H9 (cell line): ENCODE measurements at regions not wholly inside any gene's neighbourhood (a gene's known extent, or its start where the extent isn't known, plus 50 kb on each side); places are given as distances from the start of the nearest gene placed in this dataset.

Source experiments
- DNase-seq: peaks from one replicate; pipeline ENCODE4 v3.0.0-alpha.2; 2017
- H2AFZ ChIP-seq: one replicate; pipeline ENCODE4 v1.6.1; 2013; ENCODE audit warnings: mild to moderate bottlenecking, low read length, control low read depth, moderate library complexity
- H2AK5ac ChIP-seq: 2 replicates; pipeline ENCODE4 v1.6.1; 2013; ENCODE audit warnings: low read length, control low read depth, mixed read lengths; ENCODE audit not compliant: insufficient read length
- H2BK120ac ChIP-seq: one replicate; pipeline ENCODE4 v1.6.1; 2013; ENCODE audit warnings: low read depth, mild to moderate bottlenecking, low read length, control low read depth, inconsistent platforms; ENCODE audit not compliant: poor library complexity, severe bottlenecking
- H2BK12ac ChIP-seq: 2 replicates; pipeline ENCODE4 v1.6.1; 2013; ENCODE audit warnings: low read length, control low read depth, mixed read lengths, low read depth; ENCODE audit not compliant: insufficient read length
- H2BK15ac ChIP-seq: 2 replicates; pipeline ENCODE4 v1.6.1; 2013; ENCODE audit warnings: low read depth, low read length, control low read depth
- H2BK20ac ChIP-seq: one replicate; pipeline ENCODE4 v1.6.1; 2013; ENCODE audit warnings: low read depth, mild to moderate bottlenecking, low read length, control low read depth, inconsistent platforms; ENCODE audit not compliant: poor library complexity, severe bottlenecking
- H2BK5ac ChIP-seq: 2 replicates; pipeline ENCODE4 v1.6.1; 2013; ENCODE audit warnings: low read length, control low read depth, mixed read lengths; ENCODE audit not compliant: insufficient read length
- H3K14ac ChIP-seq: 2 replicates; pipeline ENCODE4 v1.6.1; 2013; ENCODE audit warnings: low read length, control low read depth; ENCODE audit not compliant: insufficient read depth
- H3K18ac ChIP-seq: 2 replicates; pipeline ENCODE4 v1.6.1; 2013; ENCODE audit warnings: low read depth, mild to moderate bottlenecking, mixed read lengths, low read length, control low read depth; ENCODE audit not compliant: insufficient read length
- H3K23ac ChIP-seq: 2 replicates; pipeline ENCODE4 v1.6.1; 2013; ENCODE audit warnings: low read length, control low read depth, mixed read lengths, low read depth; ENCODE audit not compliant: insufficient read length
- H3K23me2 ChIP-seq: 2 replicates; pipeline ENCODE4 v1.6.1; 2013; ENCODE audit warnings: low read depth, mild to moderate bottlenecking, mixed read lengths, low read length, control low read depth; ENCODE audit not compliant: insufficient read length, poor library complexity, severe bottlenecking
- H3K27ac ChIP-seq: 2 replicates; pipeline ENCODE4 v1.5.1; 2013; ENCODE audit warnings: low read length, control low read depth, mixed read lengths, low read depth; ENCODE audit not compliant: insufficient read length
- H3K27me3 ChIP-seq: 2 replicates; pipeline ENCODE4 v1.6.1; 2013; ENCODE audit warnings: low read length, control low read depth, inconsistent platforms; ENCODE audit not compliant: insufficient read depth
- H3K4ac ChIP-seq: 2 replicates; pipeline ENCODE4 v1.6.1; 2013; ENCODE audit warnings: low read depth, mild to moderate bottlenecking, control low read depth, inconsistent platforms, low read length, moderate library complexity
- H3K4me1 ChIP-seq: 2 replicates; pipeline ENCODE4 v1.6.1; 2013; ENCODE audit warnings: low read length, control low read depth, inconsistent platforms; ENCODE audit not compliant: insufficient read depth
- H3K4me2 ChIP-seq: 2 replicates; pipeline ENCODE4 v1.6.1; 2013; ENCODE audit warnings: low read length, control low read depth, mixed read lengths; ENCODE audit not compliant: insufficient read length, insufficient read depth
- H3K56ac ChIP-seq: 2 replicates; pipeline ENCODE4 v1.6.1; 2013; ENCODE audit warnings: low read depth, mild to moderate bottlenecking, mixed read lengths, low read length, control low read depth; ENCODE audit not compliant: insufficient read length
- H3K79me1 ChIP-seq: 2 replicates; pipeline ENCODE4 v1.6.1; 2013; ENCODE audit warnings: low read depth, mild to moderate bottlenecking, moderate library complexity, low read length, control low read depth, inconsistent platforms; ENCODE audit not compliant: insufficient read depth, poor library complexity, severe bottlenecking
- H3K79me2 ChIP-seq: 2 replicates; pipeline ENCODE4 v1.6.1; 2013; ENCODE audit warnings: low read length, control low read depth, inconsistent platforms; ENCODE audit not compliant: insufficient read depth
- H3K9ac ChIP-seq: 2 replicates; pipeline ENCODE4 v1.6.1; 2013; ENCODE audit warnings: low read length, control low read depth, mixed read lengths; ENCODE audit not compliant: insufficient read length; ENCODE audit errors: extremely low read depth
- H3K9me3 ChIP-seq: one replicate; pipeline ENCODE4 v1.6.1; 2013; ENCODE audit warnings: low read depth, low read length, inconsistent platforms; ENCODE audit not compliant: control insufficient read depth
- H3T11ph ChIP-seq: one replicate; pipeline ENCODE4 v1.6.1; 2013; ENCODE audit warnings: mild to moderate bottlenecking, low read length, control low read depth, inconsistent platforms
- H4K20me1 ChIP-seq: one replicate; pipeline ENCODE4 v1.6.1; 2013; ENCODE audit not compliant: control insufficient read depth, insufficient read length, insufficient read depth
- H4K5ac ChIP-seq: 2 replicates; pipeline ENCODE4 v1.6.1; 2013; ENCODE audit warnings: low read depth, mild to moderate bottlenecking, mixed read lengths, low read length, control low read depth; ENCODE audit not compliant: insufficient read length
- H4K8ac ChIP-seq: replicated peaks from 2 replicates; pipeline ENCODE4 v1.6.1; 2013; ENCODE audit warnings: low read length, control low read depth, mixed read lengths, low read depth; ENCODE audit not compliant: insufficient read length
- H4K91ac ChIP-seq: 2 replicates; pipeline ENCODE4 v1.6.1; 2013; ENCODE audit warnings: low read depth, mild to moderate bottlenecking, moderate library complexity, mixed read lengths, low read length, control low read depth; ENCODE audit not compliant: insufficient read length
- H3K27ac Mint-ChIP-seq, 3 experiments: 2 replicates in 2 of 3; 3 replicates in 1 of 3; pipeline ENCODE4 v1.8.0; 2020 to 2021; ENCODE audit warnings: mixed read lengths in 3 of 3, mild to moderate bottlenecking in 1 of 3, moderate library complexity in 1 of 3
- H3K27me3 Mint-ChIP-seq: 2 replicates; pipeline ENCODE4 v1.8.0; 2021; ENCODE audit warnings: low read depth, mild to moderate bottlenecking, moderate library complexity, mixed read lengths
- H3K36me3 Mint-ChIP-seq, 3 experiments: 2 replicates in 2 of 3; 3 replicates in 1 of 3; pipeline ENCODE4 v1.8.0; 2020 to 2021; ENCODE audit warnings: low read depth in 3 of 3, mixed read lengths in 3 of 3; ENCODE audit not compliant: insufficient read depth in 1 of 3
- H3K4me1 Mint-ChIP-seq, 2 experiments: 2 replicates each; pipeline ENCODE4 v1.8.0; 2020; ENCODE audit warnings: mixed read lengths in 2 of 2
- H3K4me3 Mint-ChIP-seq, 2 experiments: 2 replicates in 1 of 2; 3 replicates in 1 of 2; pipeline ENCODE4 v1.8.0; 2020 to 2021; ENCODE audit warnings: mild to moderate bottlenecking in 2 of 2, mixed read lengths in 2 of 2, moderate library complexity in 1 of 2
- H3K9me3 Mint-ChIP-seq, 2 experiments: 2 replicates in 1 of 2; 3 replicates in 1 of 2; pipeline ENCODE4 v1.8.0; 2020; ENCODE audit warnings: mild to moderate bottlenecking in 2 of 2, mixed read lengths in 2 of 2, moderate library complexity in 1 of 2
- CTCF ChIP-seq: fragments of 200-600 bp; sonication (generic); conservative IDR thresholded peaks from 3 replicates; pipeline ENCODE4 v1.8.0; 2021; ENCODE audit warnings: antibody characterized with exemption, mild to moderate bottlenecking
- WGBS: extraction: QIAGEN DNeasy Blood & Tissue Kit; methylation state at CpG from one replicate; pipeline ENCODE4 v1.1.7; 2013; ENCODE audit warnings: missing lambda C conversion rate, low lambda C conversion rate, mixed read lengths; ENCODE audit not compliant: insufficient read length; ENCODE audit errors: extremely low coverage; 5-methylcytosine and 5-hydroxymethylcytosine counted together

- no peaks in the 10 kb centered on the region for H3K27me3 ChIP-seq
- H3K36me3 Mint-ChIP-seq, result no peaks in the 10 kb centered on the region
- no peaks in the 10 kb centered on the region for H4K20me1 ChIP-seq
- H2BK5ac ChIP-seq, result no peak overlapping the region
- no peaks in the 10 kb centered on the region for H3K79me2 ChIP-seq
- H3K18ac ChIP-seq, result no peak overlapping the region
- no peak overlapping the region for H2BK12ac ChIP-seq
- H3K4me3 Mint-ChIP-seq, result no peak overlapping the region
- no peaks in the 10 kb centered on the region for H3K79me1 ChIP-seq
- no peak for DNase-seq
- H2BK20ac ChIP-seq, result no peak overlapping the region
- H3K27me3 Mint-ChIP-seq, result no peaks in the 10 kb centered on the region
- no peak overlapping the region for H3K9ac ChIP-seq
- no peak overlapping the region for H2AK5ac ChIP-seq
- no peak overlapping the region for H3K27ac ChIP-seq
- H3K9me3 Mint-ChIP-seq, result peaks cover 0 to 3% of the 10 kb centered on the region in 2 experiments; a peak in 2 of 5 replicates
- H3K9me3 ChIP-seq, result no peaks in the 10 kb centered on the region
- no CpG with 5 or more reads among the region's 2 CpGs for WGBS
- no peak overlapping the region for H2BK120ac ChIP-seq
- no peaks in the 10 kb centered on the region for H3K4me1 Mint-ChIP-seq
- H2AFZ ChIP-seq, result no peak overlapping the region
- no peak overlapping the region for H3T11ph ChIP-seq
- H4K5ac ChIP-seq, result no peak overlapping the region
- H3K23ac ChIP-seq, result no peak overlapping the region
- H2BK15ac ChIP-seq, result no peak overlapping the region
- H4K8ac ChIP-seq, result no peak overlapping the region
- no peak for TF ChIP-seq CTCF
- no peaks in the 10 kb centered on the region for H3K4me1 ChIP-seq
- no peak overlapping the region for H4K91ac ChIP-seq
- H3K4ac ChIP-seq, result no peak overlapping the region
- no peak overlapping the region for H3K56ac ChIP-seq
- H3K27ac Mint-ChIP-seq, result no peak overlapping the region
- no peaks in the 10 kb centered on the region for H3K23me2 ChIP-seq
- H3K4me2 ChIP-seq, result no peak overlapping the region
- H3K14ac ChIP-seq, result no peak overlapping the region
Measured at GRCh38 chr2:193461431-193461934, 1266.8 kb upstream of the TMEFF2 start.
